Ammon's horn (tissue), 1 donor: ENCODE measurements at regions not wholly inside any gene's neighbourhood (a gene's known extent, or its start where the extent isn't known, plus 50 kb on each side); places are given as distances from the start of the nearest gene placed in this dataset.

Experiments used
- DNase-seq: peaks from one replicate; pipeline ENCODE4 v3.0.0-alpha.2; 2016; ENCODE audit warnings: low spot score

DNA sequence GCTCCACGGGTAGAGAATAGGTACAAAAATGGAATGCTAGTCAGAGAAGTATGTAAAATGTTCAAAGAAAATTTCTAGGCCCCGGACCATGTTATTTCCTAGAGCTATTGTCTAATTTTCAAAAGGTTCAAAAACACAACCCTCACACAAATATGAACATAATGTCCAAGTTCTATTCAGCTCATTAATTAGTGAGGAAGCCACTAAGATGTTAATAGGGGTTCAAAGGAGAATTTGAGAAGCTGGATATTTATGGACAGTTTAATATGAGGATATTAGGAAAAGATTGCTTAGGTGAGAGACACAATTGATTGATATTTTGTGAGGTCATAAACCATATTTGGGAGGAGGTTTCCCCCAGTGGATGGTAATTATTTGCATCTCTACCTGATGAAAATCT, 710.6 kb upstream of the ID2 start:
- no peak for DNase-seq

DNA sequence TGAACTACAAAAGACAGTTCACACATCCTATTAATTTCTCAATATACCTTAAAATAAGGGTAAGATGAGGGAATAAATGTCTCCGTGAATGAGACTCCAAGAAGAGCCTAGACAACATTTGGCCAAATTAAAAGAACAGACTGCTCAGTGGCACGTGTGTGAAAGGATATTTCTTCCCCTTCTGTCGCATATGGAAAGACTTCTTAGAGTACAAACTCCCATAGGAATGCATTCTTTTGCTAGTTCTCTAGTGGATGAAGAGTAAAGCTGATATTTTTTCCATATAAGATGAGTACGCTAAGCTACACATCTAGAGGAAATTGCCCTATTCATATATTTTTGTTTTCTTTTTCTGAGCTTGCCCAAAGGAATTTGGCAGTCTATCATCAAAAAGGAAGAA, 710.0 kb upstream of the ID2 start:
- no peak for DNase-seq

DNA sequence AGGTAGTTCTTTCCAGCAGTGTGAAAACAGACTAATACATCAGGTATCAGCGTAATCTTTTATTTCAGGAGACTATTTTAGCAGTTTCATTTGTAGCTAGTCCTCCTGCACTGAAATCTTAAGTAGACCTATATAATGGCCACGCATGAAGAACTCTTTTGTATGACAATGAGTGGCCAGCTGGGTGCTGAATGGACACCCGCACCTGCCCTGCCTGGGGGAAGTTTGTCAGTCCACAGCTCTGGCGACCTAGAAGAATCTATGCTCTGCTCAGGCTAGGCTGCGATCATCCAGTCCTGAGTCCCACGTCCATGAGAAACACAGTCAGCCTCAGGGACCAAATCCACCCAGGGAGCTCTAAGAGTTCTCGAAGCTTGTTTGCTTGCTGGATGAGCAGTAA, 709.2 kb upstream of the ID2 start:
- DNase-seq = no peak

DNA sequence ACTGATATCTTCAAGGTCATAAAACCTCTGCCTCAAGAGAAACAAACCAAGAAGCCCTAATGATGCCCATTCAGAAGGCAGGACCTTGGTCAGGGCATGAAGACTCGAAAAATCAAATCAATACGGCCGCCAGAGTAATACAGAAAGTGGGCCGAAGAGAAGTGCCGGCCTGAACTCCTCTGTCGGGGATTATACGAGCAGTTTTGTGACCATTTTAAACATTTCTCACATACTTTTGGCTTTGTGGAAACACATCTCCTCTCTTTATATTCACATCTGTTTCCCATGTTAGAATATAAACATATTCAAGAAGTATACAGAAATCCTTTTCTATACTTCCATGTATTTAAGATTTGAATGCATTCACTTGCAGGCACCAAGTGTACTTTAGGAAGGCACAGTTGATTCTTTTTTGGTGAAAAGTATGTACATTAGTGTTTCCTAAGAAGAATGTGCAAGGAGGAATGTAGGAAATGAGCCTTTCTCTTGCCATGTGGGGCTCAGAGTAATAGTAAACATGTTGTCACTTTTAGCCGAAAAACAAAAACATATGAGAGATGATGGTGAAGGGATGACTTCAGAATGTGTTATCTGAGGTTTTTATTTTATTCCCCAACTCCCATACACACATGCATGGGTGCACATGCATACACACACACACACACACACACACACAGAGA, 707.9 kb upstream of the ID2 start:
- DNase-seq = no peak

DNA sequence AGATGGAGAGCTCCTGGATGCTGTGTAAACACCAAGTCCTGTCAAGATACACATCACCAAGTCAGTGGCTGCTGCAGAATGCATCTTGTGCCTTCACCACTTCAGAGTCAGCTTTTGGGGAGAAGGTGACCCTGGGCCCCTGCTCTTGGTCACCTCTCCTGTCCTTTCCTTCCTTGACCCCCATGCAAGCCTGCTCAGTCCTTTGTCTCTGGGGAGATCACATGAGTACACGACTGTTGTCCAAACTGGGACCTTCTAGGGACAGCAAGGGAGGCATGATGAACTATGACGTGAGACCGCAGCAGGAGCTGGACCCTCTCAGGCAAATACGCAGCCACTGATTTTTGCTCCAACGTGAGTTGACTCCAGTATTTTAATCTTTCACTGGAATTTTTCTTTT, 706.9 kb upstream of the ID2 start:
- no peak for DNase-seq

DNA sequence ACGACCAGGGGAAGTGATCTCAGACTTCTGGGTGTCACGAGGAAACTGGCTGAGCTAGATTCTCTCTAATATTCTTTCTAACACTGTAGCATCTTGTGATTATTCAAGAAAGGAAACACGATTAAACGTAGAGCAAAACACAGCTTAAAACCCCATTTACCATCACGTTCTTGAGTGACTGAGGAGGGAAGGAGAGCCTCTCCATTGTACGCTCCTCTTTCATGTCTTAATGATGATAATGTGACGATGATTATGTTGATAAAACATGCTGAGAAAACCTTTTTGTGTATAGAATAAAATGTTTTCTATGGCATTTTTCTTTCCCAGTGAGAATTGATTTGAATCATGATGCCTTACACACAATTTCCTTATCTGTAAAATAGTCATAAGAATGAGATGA, 705.6 kb upstream of the ID2 start:
- no peak for DNase-seq

DNA sequence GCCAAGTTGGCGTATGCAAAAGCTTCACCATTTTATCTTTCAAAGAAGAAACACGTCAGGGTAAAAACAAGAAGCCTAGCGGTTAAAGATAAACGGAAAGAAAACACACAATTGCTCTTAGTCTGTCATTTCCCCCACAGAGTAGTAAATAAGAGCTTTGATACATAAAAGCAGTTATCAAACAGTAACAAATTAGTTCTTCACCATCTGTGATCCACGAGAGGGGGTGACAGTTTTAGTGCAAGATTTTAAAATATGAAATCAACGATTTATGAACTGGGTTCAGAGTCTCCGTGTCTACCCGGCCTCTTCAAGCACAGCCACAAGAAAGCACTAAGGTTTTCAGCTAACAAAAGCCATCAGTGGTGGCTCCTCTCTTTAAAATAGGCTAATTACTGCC, 703.9 kb upstream of the ID2 start:
- no peak for DNase-seq

DNA sequence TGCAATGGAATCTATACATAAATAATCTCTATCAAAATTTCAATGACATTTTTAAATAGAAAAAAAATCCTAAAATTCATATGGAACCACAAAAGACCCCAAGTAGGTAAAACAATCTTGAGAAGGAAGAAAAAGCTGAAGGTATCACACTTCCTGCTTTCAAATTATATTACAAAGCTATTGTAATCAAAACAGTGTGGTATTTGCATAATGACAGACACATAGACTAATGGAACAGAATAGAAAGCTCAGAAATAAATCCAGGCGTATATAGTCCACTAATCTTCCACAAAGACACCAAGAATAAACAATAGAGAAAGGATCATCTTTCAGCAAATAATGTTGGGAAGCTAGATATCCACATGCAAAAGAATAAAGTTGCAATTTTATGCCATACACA, 699.8 kb upstream of the ID2 start:
- no peak for DNase-seq

DNA sequence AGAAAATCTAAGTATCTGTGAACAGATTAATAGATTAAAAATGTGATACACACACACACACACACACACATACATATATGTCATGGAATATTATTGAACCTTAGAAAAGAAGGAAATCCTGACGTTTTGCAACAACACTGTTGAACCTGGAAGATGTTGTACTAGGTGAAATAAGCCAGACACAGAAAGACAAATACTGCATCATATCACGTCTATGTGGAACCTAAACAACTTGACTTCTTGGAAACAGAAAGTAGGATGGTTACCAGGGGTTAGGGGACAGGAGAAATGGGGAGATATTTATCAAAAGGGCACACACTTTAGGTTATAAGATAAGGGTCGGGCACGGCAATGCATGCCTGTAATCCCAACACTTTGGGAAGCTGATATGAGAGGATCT, 698.4 kb upstream of the ID2 start:
- no peak for DNase-seq

DNA sequence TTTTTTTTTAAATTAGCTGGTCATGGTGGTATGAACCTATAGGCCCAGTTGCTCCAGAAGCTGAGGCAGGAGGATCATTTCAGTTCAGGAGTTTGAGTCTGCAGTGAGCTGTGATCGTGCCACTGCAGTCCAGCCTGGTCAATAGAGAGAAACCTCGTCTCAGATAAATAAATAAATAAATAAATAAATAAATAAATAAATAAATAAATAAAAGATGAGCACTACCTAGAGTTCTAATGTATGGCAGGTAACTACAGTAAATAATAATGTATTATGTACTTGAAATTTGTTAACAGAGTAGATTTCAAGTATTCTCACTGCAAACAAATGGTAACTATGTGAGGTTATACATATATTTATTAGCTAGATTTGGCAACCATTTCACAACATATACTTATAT, 697.9 kb upstream of the ID2 start:
- DNase-seq = no peak

DNA sequence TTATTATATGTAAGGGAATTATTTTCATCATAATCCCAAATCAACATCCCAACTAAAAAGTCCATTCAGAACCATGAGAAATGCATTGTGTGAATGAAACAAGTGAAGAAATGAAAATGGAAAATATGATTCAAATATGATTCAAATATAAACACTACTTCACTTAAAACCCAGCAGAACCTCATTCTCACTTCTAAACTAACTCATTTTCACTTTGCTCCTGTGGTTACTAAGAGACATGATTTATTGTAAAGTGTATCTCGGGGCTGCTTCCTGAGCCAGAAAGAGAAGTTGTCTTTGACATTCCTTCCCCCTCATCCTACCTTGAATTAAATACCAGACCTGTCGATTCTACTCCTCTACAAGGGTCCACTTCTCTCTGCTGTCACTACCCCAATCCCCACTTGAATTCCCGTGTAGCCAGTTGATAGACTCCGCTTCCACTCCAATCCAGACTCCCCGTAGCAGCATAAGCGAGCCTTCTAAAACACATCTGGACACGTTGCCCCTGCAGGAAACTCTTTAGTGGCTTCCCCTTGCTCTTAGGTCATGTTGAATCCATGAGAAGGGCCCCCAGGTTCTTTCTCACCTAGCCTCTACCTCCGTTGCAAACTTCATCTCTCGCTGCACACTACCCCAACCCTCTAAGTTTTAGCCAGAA, 697.0 kb upstream of the ID2 start:
- DNase-seq = no peak

DNA sequence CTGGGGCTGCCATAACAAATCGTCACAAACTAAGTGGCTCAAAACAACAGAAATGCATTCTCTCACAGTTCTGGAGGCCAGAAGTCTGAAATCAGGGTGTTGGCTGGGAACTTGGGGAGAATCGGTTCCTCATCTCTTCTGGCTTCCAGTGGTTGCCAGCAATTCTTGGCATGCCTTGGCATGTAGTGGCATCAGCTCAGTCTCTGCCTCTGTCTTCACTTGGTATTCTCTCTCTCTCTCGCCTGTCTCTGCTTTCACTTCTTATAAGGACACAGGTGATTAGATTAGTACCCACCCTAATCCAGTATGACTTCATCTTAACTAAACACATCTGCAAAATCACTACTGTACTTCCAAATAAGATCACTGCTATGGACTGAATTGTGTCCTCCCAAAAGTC, 695.4 kb upstream of the ID2 start:
- DNase-seq = no peak

DNA sequence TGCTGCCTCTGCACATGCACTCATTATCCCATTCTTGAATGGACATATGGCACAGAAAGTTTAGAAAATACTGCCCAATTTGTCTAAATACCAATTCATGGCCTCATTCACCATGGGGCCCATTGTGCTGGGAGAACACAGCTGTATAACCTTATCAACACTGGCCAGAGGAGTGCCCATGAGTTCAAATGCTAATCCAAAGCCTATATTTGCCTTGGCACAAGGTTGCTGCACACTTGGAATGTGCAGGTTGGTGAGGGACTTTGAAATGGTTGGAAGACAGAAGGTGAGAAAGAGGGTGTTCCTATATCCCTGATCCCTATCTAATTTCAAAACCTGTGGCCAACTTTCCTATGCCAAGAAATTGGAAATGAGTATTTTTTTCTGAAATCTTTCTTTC, 693.9 kb upstream of the ID2 start:
- DNase-seq = no peak

DNA sequence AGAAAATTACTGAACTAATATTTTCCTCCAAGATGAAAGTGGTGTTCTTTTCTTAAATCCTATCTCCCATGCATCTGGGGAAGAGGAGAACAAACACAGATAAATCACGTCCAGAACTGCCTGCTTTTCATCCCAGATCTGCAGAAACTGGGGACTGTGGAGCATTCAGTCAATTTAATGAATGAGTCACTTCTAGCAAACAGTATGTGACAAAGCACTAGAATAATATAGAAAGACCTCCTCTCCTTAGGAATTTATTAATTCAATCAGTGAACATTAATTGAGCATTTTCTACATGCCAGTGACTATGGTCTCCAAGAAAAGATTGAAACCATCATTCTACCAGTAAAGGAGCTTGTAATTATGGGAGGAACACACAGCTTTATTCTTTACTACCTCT, 693.4 kb upstream of the ID2 start:
- no peak for DNase-seq

DNA sequence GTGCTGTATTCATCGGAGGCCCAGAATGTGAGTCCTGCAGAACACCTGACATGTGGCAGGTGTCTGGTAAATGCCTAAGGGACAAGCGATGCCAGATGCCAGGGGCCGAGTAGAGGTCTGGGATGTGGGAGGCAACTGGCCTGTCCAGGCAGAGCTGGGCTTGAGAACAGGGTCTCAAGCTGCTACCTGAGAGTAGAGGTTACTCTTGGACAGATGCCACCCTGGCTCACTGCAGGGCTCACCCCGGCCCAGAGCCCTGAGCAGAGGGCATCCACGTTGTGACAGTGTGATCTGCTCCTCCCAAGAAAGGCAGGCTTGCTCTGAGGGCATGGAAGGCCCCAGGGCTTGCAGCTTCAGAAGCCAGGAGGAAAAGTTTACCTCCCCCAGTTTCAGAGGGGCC, 692.0 kb upstream of the ID2 start:
- DNase-seq = no peak

DNA sequence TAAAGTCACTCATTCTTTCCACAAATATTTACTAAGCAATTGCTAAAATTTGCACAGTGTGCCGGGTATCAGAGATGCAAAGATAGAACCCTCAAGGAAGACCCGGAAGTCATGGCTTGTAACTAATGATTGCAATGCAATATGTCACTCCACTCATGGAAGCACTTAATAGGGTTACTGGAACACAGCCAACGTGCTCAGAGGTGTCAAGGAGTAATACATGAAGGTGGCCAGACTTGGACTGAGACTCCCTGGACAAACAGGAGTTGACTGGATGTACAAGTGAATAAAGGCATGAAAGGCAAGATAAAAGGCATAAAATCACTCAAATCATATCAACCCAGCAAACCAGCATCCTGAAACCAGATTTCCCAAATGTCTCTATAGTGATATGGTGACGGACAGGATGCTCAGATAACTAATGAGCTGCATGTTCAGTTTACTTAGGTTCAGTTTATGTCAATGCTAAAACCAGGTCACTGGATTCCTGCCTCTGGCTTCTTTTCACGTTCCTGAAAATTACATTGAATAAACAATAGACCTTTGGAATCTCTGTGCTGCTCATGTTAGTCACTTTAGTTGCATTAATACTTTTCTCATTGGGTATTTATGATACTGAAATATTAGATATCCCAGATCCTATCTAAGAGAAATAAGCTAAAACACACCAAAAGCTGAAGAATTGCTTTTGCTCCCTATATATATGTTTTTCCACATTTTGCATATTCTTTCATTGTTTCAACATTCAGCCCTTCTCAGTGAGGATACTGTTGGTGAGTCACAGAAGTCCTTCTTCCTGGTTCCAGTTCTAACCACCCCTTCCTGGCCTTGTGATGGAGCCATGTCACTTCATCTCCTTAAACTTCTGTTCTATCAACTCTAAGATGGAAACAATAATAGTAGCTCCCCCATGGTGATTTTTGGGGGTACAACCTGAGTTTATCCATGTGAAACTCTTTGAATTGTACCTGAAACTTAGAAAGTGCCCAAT, 688.9 kb upstream of the ID2 start:
- DNase-seq = no peak

DNA sequence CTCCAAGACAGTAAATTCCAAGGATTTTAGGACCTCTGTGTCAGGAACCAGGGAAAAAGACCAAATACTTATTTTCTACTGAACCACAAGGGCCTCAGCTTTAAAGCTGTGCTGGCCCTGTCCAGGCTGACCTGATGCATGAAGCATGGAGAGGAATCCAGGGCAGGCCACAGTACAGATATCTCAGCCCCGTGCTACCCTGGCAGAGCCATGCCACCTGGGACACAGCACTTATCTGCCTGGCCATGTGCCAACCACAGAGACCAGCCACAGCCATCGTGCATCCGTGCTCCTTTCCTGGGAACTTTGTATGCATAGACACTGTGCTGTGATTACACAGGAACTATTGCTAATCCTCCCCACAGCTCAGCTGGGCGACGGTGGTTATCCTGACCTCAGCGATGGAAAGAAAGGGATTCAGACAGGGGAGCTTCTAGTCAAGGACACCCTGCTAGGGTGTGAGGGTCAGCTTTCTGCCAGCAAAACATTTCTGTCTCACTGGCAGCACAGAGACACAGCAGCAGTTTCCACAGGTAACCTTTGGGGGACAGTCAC, 687.4 kb upstream of the ID2 start:
- DNase-seq = no peak

DNA sequence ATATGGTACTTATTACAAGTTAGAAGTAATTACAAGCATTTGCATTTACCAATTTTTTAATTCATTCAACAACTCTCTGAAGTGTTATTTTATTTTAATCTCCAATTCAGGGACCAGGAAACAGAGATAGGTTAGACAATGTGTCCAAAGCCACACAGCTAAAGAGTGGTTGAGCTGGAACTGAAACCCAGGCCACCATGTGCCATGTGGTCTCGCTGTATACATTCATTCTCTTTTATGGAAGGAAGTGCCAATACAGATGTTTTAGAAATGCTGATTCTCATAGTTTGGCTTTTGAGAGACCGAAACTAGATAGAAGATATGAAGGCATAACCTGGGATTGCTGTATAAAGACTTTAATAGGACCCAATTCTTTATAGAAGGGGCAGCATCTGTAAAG, 684.6 kb upstream of the ID2 start:
- no peak for DNase-seq

DNA sequence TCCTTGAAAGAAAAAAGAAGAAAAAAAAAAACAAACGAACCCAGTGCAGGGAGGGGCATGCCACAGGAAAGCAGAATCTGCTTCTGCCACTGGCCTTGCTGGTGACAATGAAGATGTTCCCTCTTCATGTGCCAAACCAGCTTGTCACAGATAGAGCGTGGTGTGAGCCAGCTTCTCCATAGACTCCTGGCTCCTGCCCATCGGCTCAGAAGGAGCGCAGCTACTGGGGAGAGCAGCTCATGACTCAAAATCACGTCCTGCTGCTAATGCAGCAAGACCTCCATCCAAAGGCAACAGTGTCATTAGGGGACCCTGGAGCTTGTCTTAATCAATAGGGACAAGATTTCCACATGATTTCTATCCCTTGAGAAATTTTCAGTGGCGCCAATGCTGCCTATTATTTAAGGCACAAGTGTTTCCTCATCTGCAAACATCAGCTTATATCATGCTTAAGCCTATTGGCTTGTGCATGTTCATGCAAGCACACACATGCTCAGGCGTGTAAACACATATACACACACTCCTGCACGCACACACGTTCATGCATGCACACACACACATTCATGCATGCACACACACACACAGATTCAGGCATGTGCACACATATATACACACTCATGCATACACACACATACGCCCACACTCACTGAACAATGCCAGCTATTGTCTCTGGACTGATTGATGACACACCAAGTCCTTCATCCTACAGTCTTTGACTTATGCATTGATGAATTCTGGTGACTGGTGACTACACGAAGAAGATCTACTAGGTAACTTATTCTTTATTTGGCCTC, 682.0 kb upstream of the ID2 start:
- DNase-seq = no peak

DNA sequence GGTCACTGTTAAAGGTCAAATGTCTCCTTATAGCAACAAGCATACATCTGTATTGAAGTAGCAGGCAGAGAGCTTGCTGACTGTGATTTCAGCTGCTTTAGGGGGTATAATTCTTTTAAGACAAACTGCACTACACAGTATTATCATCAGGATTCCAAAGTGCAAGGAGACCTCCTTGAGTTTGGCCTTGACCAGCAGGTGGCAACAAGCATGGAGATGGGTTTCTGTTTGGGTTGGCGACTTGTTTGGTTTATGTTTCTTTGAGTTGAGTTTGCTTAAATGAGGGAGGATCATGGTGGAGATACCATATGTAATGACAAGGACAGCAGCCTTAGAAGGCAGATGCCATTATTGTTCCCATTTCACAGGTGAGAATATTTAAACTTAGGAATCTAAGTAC, 681.0 kb upstream of the ID2 start:
- DNase-seq = no peak

DNA sequence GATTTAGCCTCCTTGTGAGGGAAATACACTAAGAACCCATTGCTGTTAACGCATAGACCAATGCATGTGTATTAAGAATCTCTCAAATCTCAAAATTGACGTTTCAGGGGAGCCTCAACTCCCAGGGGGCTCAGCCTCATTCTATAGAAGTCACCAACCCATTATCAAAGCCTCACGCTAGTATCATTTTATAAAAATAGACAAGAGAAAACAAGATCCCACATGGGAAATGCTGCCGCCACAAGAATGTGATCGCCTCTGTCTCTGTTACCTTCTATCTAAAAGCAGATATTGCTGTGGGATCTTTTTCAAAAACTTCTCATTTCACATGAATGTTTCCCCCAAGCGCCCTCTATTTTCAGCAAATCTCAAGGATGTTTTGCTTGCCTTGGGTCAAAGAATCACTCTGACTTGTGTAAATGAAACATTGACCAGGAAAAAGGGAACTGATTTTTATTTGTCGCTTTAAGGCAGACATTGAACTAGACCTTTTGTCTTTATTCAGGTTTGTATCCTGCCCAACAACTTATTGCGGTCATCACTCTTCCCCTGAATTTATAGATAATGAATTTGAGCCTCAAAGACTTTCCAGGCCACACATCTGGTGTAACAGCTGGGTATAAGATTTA, 679.0 kb upstream of the ID2 start:
- DNase-seq = no peak
